AG09319 (cell line): ENCODE measurements at regions not wholly inside any gene's neighbourhood (a gene's known extent, or its start where the extent isn't known, plus 50 kb on each side); places are given as distances from the start of the nearest gene placed in this dataset.

Source experiments
- DNase-seq: peaks from one replicate; pipeline ENCODE4 v3.0.0-alpha.2; 2010; ENCODE audit warnings: low read depth; ENCODE audit errors: extremely low read depth
- CTCF ChIP-seq: IDR thresholded peaks from 2 replicates; pipeline ENCODE4 v1.5.1; 2011; ENCODE audit warnings: low read depth, mild to moderate bottlenecking, inconsistent platforms, low read length, moderate library complexity

- no peak for TF ChIP-seq CTCF
Observed at GRCh38 chr1:62370594-62370993, 51.4 kb upstream of the KANK4 start.

DNA sequence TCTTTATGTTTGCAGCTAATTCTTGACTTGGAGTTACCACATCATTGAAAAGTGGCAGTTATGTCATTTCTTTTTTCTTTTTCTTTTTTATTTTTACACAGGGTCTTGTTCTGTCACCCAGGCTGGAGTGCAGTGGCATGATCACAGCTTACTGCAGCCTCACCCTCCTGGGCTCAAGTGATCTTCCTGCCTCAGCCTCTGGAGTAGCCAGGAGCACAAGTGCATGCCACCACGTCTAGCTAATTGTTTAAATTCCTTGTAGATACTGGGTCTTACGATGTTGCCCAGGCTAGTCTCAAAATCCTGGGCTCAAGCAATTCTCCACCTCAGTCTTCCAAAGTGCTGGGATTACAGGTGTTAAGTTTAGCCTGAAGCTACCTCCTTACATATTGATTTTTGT is 52.1 kb upstream of the KANK4 start:
- no peak for TF ChIP-seq CTCF

More at GRCh38 chr1:62370594-62370993, 51.4 kb upstream of the KANK4 start:
- no peak for DNase-seq

DNA sequence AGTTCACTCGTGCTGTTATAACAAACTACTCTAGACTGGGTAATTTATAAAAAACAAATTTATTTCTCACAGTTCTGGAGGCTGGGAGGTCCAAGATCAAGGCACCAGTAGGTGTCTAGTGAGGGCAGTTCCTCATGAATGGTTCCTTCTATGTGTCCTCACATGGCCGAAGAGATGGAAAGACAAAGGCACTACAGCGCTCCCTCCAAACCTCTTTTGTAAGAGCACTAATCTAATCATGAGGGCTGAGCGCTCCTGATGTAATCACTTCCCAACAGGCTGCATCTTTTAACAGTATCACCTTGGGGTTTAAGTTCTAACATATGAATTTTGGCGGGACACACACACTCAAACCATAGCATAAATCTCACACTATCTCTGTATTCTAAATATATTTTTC is 54.0 kb upstream of the KANK4 start:
- no peak for TF ChIP-seq CTCF
- DNase-seq, result no peak

More for the DNA sequence above, 52.1 kb upstream of the KANK4 start:
- no peak for DNase-seq

GRCh38 chr1:62377043-62377562 is 57.9 kb upstream of the KANK4 start:
- no peak for TF ChIP-seq CTCF
- DNase-seq, result no peak

DNA sequence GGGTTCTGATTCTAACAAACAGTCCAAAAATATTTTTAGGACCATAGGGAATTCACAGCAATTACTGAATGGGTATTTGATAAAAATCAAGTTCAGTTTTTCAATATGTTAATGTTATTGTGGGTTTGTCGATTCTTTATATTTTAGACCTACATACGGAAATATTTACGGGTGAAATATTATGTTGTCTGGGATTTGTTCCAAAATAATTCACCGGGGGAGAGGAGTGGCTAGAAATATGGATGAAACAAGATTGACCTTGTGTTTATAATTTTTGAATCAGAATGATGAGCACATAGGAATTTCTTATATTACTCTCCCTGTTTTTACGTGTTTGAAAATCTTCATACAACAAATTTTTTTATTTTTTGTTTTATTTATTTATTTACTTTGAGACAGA is 56.7 kb upstream of the USP1 start:
- TF ChIP-seq CTCF, result no peak
- no peak for DNase-seq

DNA sequence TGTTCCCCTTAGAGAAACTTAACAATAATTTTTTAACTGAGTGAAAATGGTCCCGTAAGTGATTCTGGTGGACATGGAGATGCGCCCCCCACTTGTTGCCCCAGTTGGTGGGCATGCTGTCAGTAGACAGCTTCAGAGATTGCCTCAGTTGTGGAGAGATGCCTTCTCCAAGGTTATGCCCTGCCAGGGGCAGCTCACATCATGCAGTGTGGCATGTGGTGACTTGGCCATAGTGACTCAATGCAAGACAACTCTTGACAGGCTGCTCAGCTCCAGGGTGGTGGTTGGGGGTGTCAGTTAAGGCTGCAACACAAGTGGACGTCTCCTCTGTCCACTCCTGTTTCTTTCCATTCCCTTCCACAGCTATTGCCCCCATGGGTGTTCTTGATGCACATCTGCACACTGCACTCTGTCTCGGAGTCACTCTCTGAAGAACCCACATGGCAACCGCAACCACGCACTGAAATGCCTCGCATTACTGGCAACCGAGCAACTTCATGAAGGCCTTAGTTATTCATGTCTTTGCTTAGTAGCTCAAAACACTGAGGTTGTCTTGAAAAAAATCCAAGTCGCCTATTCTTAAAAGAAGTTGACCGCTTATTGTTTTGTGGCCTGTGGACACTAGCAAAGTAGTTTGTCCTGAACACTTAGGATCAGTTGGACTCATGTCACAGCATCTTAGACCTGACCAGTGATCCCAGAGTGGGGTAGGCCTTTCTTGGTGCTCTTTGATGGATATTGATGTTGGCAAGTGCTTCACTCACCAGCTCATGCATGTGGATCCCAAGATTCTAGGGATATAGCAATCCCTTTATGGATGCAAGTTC is 54.8 kb upstream of the USP1 start:
- TF ChIP-seq CTCF, result no peak
- DNase-seq, result no peak

DNA sequence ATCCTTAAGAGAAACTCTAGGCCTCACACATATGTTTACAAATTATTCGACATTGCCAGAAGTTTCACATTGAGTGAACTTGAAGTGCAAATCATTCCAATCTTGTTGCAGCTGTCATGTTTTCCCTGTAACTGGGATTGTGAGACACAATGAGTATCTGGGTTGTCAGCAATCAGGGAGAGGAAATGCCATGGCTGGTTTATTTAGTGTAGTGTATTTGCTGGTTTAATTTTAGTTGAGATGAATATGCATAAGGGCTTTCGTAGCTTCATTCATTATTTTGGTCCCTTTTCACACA is 54.2 kb upstream of the USP1 start:
- DNase-seq, result no peak
- TF ChIP-seq CTCF, result no peak
